Panc1 (cell line): ENCODE measurements at regions not wholly inside any gene's neighbourhood (a gene's known extent, or its start where the extent isn't known, plus 50 kb on each side); places are given as distances from the start of the nearest gene placed in this dataset.

Experiments
- ATAC-seq: fragments of 200-7000 bp; cut with Tn5 transposase; 2 replicates; pipeline ENCODE4 v1.9.1; 2020; ENCODE audit warnings: mild to moderate bottlenecking, moderate library complexity
- BruUV-seq: library from RNA; stranded (reverse); fragments of 400-500 nt; replicated peaks from 2 replicates; lab custom pipeline; 2021; lab: Mats Ljungman, UMichigan
- CTCF ChIA-PET: fragments of 300-600 bp; sonication (Branson Sonifier 250); formaldehyde crosslinking; loops from one replicate; lab custom pipeline; 2022; ENCODE audit warnings: antibody characterized with exemption; lab: Charles Lee
- POLR2A ChIA-PET: fragments of 300-600 bp; sonication (Branson Sonifier 250); formaldehyde crosslinking; loops from one replicate; lab custom pipeline; 2022; ENCODE audit warnings: antibody characterized with exemption; lab: Charles Lee
- DNase-seq: peaks from one replicate; pipeline ENCODE4 v3.0.0-alpha.2; 2010; ENCODE audit warnings: low read depth, low spot score
- H3K27ac ChIP-seq: 2 replicates; pipeline ENCODE4 v1.5.1; 2011; ENCODE audit warnings: mild to moderate bottlenecking, low read length, inconsistent platforms
- H3K27me3 ChIP-seq: fragments of 200-500 bp; sonication (Bioruptor generic); 2 replicates; pipeline ENCODE4 v1.6.0; 2014; ENCODE audit warnings: low read length, inconsistent platforms; ENCODE audit not compliant: control insufficient read depth, insufficient read depth
- H3K36me3 ChIP-seq: fragments of 200-500 bp; sonication (Bioruptor generic); 2 replicates; pipeline ENCODE4 v1.5.1; 2014; ENCODE audit warnings: inconsistent platforms, mild to moderate bottlenecking, low read length, moderate library complexity; ENCODE audit not compliant: control insufficient read depth, insufficient read depth
- H3K4me1 ChIP-seq: 2 replicates; pipeline ENCODE4 v1.5.1; 2011; ENCODE audit warnings: inconsistent platforms, mild to moderate bottlenecking, low read length, moderate library complexity; ENCODE audit not compliant: control insufficient read depth, insufficient read depth
- H3K4me3 ChIP-seq, 2 experiments: 2 replicates each; pipeline ENCODE4 v1.5.1; 2011 to 2012; ENCODE audit warnings: low read depth in 2 of 2, low read length in 2 of 2, mild to moderate bottlenecking in 2 of 2, inconsistent platforms in 1 of 2, moderate library complexity in 1 of 2
- H3K9me3 ChIP-seq: fragments of 200-500 bp; sonication (Bioruptor generic); 2 replicates; pipeline ENCODE4 v1.5.1; 2014; ENCODE audit warnings: low read depth, mild to moderate bottlenecking, inconsistent platforms, low read length, moderate library complexity; ENCODE audit not compliant: control insufficient read depth, insufficient read depth
- CTCF ChIP-seq: fragments of 450-650 bp; IDR thresholded peaks from 2 replicates; pipeline ENCODE4 v1.5.1; 2017; ENCODE audit warnings: mild to moderate bottlenecking
- POLR2AphosphoS5 ChIP-seq: IDR thresholded peaks from 2 replicates; pipeline ENCODE4 v1.6.1; 2012; ENCODE audit warnings: mild to moderate bottlenecking, low read depth, low read length, moderate library complexity
- REST ChIP-seq, 2 experiments: IDR thresholded peaks; 2 replicates each; pipeline ENCODE4 v1.6.1; 2011 to 2012; ENCODE audit warnings: low read depth in 2 of 2, control low read depth in 1 of 2, low read length in 1 of 2, mild to moderate bottlenecking in 1 of 2, moderate library complexity in 1 of 2; ENCODE audit not compliant: insufficient read depth in 1 of 2
- SIN3A ChIP-seq: IDR thresholded peaks from 2 replicates; pipeline ENCODE4 v1.6.1; 2012; ENCODE audit warnings: low read depth, mild to moderate bottlenecking, low read length, moderate library complexity, borderline replicate concordance; ENCODE audit not compliant: insufficient read depth
- TCF7L2 ChIP-seq: IDR thresholded peaks from 2 replicates; pipeline ENCODE4 v1.6.1; 2011; ENCODE audit warnings: mild to moderate bottlenecking, low read depth, low read length, inconsistent platforms
- in situ Hi-C: cut with HindIII; loops from 2 replicates; pipeline ENCODE4 v1.10.0; 2016; ENCODE audit warnings: low sequenced_read_pairs, low pct_unique_long_range_greater_than_20kb
- intact Hi-C: fragments of 100-400 bp; cut with micrococcal nuclease; formaldehyde crosslinking; loops from one replicate; pipeline ENCODE4 v1.10.0; 2022; ENCODE audit not compliant: unreplicated experiment

GRCh38 chr20:48208176-48208575 is 422.9 kb upstream of the SULF2 start:
- no peaks in the 10 kb centered on the region; the same call in 1 of the 2 replicates for H3K27me3 ChIP-seq
- DNase-seq (no peak), ATAC-seq (no peak)
- ChIA-PET CTCF (no interaction called here), POLR2A (no interaction called here)
- H3K4me3 ChIP-seq: no peak overlapping the region
- intact Hi-C loops (no loop called here), in situ Hi-C loops (no loop called here)
- TF ChIP-seq REST (IDR thresholded peaks at IDR 0.05; ENCODE audit: insufficient read depth in 1 of 2, low read depth in 2 of 2, low read length in 1 of 2) (no peak), TCF7L2 (no peak), CTCF (no peak), SIN3A (no peak), POLR2AphosphoS5 (no peak)
- no peaks in the 10 kb centered on the region for H3K4me1 ChIP-seq
- H3K9me3 ChIP-seq: no peaks in the 10 kb centered on the region
- no peak overlapping the region for H3K27ac ChIP-seq
- BruUV-seq: no TSS peak
- no peaks in the 10 kb centered on the region for H3K36me3 ChIP-seq

GRCh38 chr20:48207505-48207904 is 422.2 kb upstream of the SULF2 start:
- H3K27ac ChIP-seq: no peak overlapping the region
- H3K4me3 ChIP-seq: no peak overlapping the region
- ChIA-PET POLR2A (no interaction called here), CTCF (no interaction called here)
- no peak for DNase-seq
- H3K4me1 ChIP-seq: no peaks in the 10 kb centered on the region
- no TSS peak for BruUV-seq
- in situ Hi-C loops: no loop called here
- no peak for ATAC-seq
- TF ChIP-seq SIN3A (no peak), CTCF (no peak), POLR2AphosphoS5 (no peak), TCF7L2 (no peak), REST (IDR thresholded peaks at IDR 0.05; ENCODE audit: insufficient read depth in 1 of 2, low read depth in 2 of 2, low read length in 1 of 2) (no peak)
- intact Hi-C loops: no loop called here
- H3K36me3 ChIP-seq: no peaks in the 10 kb centered on the region
- H3K9me3 ChIP-seq: no peaks in the 10 kb centered on the region
- peaks cover 2% of the 10 kb centered on the region; the same call in 1 of the 2 replicates for H3K27me3 ChIP-seq
